ENCODE measurements at regions not wholly inside any gene's neighbourhood (a gene's known extent, or its start where the extent isn't known, plus 50 kb on each side); places are given as distances from the start of the nearest gene placed in this dataset.
"Not testable (repeated sequence)": the region's sequence is repeated elsewhere in the genome, so short reads cannot be mapped to it uniquely, and the experiment has no call there.

GRCh38 chr10:29375888-29376287, 87.0 kb downstream of the LYZL1 start:
- no peak overlapping the region for H3K4me3 ChIP-seq (ENCODE audit: low read depth, low read length)
- no peak overlapping the region for H3K27ac ChIP-seq
- no peaks in the 10 kb centered on the region for H3K36me3 ChIP-seq
- no peak for TF ChIP-seq CTCF (IDR thresholded peaks at IDR 0.05; ENCODE audit: low read depth, low read length)
- no peaks in the 10 kb centered on the region for H3K27me3 ChIP-seq (ENCODE audit: insufficient read depth, low read depth, severe bottlenecking)
- no peaks in the 10 kb centered on the region for H3K9me3 ChIP-seq (ENCODE audit: severe bottlenecking)
- DNase-seq, result no peak

GRCh38 chr10:29377333-29377961, 88.6 kb downstream of the LYZL1 start:
- Histone ChIP-seq H3K9me3 (ENCODE audit: severe bottlenecking) (no peaks in the 10 kb centered on the region), H3K36me3 (no peaks in the 10 kb centered on the region), H3K27ac (no peak overlapping the region), H3K4me3 (ENCODE audit: low read depth, low read length) (no peak overlapping the region), H3K27me3 (ENCODE audit: insufficient read depth, low read depth, severe bottlenecking) (no peaks in the 10 kb centered on the region)
- TF ChIP-seq CTCF (IDR thresholded peaks at IDR 0.05; ENCODE audit: low read depth, low read length), result peak; percentile 44
- DNase-seq, result no peak

- TF ChIP-seq CTCF (IDR thresholded peaks at IDR 0.05; ENCODE audit: low read depth, low read length), result no peak
Observed at GRCh38 chr10:29378106-29378505, 89.2 kb downstream of the LYZL1 start.

GRCh38 chr10:29379208-29379607, 90.3 kb downstream of the LYZL1 start:
- Histone ChIP-seq H3K4me3 (ENCODE audit: low read depth, low read length) (no peak overlapping the region), H3K9me3 (ENCODE audit: severe bottlenecking) (no peaks in the 10 kb centered on the region), H3K27me3 (ENCODE audit: insufficient read depth, low read depth, severe bottlenecking) (no peaks in the 10 kb centered on the region), H3K27ac (no peak overlapping the region), H3K36me3 (no peaks in the 10 kb centered on the region)
- TF ChIP-seq CTCF (IDR thresholded peaks at IDR 0.05; ENCODE audit: low read depth, low read length), result no peak
- no peak for DNase-seq

More at GRCh38 chr10:29378106-29378505, 89.2 kb downstream of the LYZL1 start:
- no peak for DNase-seq
- Histone ChIP-seq H3K4me3 (ENCODE audit: low read depth, low read length) (no peak overlapping the region), H3K36me3 (no peaks in the 10 kb centered on the region), H3K27ac (no peak overlapping the region), H3K9me3 (ENCODE audit: severe bottlenecking) (no peaks in the 10 kb centered on the region), H3K27me3 (ENCODE audit: insufficient read depth, low read depth, severe bottlenecking) (no peaks in the 10 kb centered on the region)

GRCh38 chr10:29379777-29380598, 91.1 kb downstream of the LYZL1 start:
- not testable (repeated sequence) for H3K9me3 ChIP-seq (ENCODE audit: severe bottlenecking); H3K4me3 ChIP-seq (ENCODE audit: low read depth, low read length); DNase-seq; H3K36me3 ChIP-seq; H3K27me3 ChIP-seq (ENCODE audit: insufficient read depth, low read depth, severe bottlenecking); H3K27ac ChIP-seq

- H3K27ac ChIP-seq, DNase-seq: not testable (repeated sequence)
Observed at GRCh38 chr10:29380599-29381511, 92.0 kb downstream of the LYZL1 start.

More at GRCh38 chr10:29380599-29381511, 92.0 kb downstream of the LYZL1 start:
- H3K4me3 ChIP-seq (ENCODE audit: low read depth, low read length); H3K27me3 ChIP-seq (ENCODE audit: insufficient read depth, low read depth, severe bottlenecking); H3K36me3 ChIP-seq; H3K9me3 ChIP-seq (ENCODE audit: severe bottlenecking): not testable (repeated sequence)

Measured in WERI-Rb-1 (cell line).